MM.1S (cell line): ENCODE measurements at regions not wholly inside any gene's neighbourhood (a gene's known extent, or its start where the extent isn't known, plus 50 kb on each side); places are given as distances from the start of the nearest gene placed in this dataset.

Source experiments
- EZH2 ChIP-seq: fragments of 300-600 bp; sonication (generic); optimal IDR thresholded peaks from 2 replicates; pipeline ENCODE3; 2017; ENCODE audit warnings: low read depth, mild to moderate bottlenecking, antibody characterized with exemption, low read length, mixed read lengths
- TF ChIP-seq, protein P1 (sequence below): fragments of 300-600 bp; sonication (generic); IDR thresholded peaks from 2 replicates; pipeline ENCODE4 v1.5.1; 2016; ENCODE audit warnings: antibody characterized with exemption, low read length, mixed read lengths

DNA sequence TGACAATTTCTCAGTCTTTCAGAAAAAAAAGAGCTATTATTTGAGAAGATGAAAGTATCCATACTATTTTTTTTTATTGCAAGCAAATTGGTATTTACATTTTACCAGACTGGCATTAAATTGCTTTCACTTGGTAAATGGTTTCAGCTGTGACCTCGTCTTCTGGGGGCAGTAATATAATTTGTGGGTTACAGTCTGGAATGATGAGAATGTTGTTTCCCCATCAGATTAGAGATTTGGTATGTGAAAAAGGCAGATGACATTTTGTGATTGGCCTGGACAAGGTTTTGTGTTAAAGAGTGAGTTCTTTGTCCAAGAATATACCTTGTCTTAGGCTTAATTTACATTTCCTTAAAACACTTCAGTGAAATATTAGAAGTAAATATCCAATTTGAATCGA lies 390.1 kb upstream of the ST6GAL2 start:
- TF ChIP-seq, protein P1, sequence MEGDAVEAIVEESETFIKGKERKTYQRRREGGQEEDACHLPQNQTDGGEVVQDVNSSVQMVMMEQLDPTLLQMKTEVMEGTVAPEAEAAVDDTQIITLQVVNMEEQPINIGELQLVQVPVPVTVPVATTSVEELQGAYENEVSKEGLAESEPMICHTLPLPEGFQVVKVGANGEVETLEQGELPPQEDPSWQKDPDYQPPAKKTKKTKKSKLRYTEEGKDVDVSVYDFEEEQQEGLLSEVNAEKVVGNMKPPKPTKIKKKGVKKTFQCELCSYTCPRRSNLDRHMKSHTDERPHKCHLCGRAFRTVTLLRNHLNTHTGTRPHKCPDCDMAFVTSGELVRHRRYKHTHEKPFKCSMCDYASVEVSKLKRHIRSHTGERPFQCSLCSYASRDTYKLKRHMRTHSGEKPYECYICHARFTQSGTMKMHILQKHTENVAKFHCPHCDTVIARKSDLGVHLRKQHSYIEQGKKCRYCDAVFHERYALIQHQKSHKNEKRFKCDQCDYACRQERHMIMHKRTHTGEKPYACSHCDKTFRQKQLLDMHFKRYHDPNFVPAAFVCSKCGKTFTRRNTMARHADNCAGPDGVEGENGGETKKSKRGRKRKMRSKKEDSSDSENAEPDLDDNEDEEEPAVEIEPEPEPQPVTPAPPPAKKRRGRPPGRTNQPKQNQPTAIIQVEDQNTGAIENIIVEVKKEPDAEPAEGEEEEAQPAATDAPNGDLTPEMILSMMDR, result no peak
- TF ChIP-seq EZH2, result no peak
